SK-N-SH (cell line): ENCODE measurements at regions not wholly inside any gene's neighbourhood (a gene's known extent, or its start where the extent isn't known, plus 50 kb on each side); places are given as distances from the start of the nearest gene placed in this dataset.
A peak's percentile ranks its signal among the peaks of the same experiment; 100 is the strongest.

Source experiments
- CTCF ChIA-PET: fragments of 300-600, 350-600 bp; formaldehyde crosslinking; extraction: SDS; loops from one replicate; lab custom pipeline; 2021; lab: Yijun Ruan, JAX
- POLR2A ChIA-PET: fragments of 350-600 bp; sonication (Branson Sonifier 250); formaldehyde crosslinking; extraction: SDS; loops from one replicate; lab custom pipeline; 2020; ENCODE audit warnings: antibody characterized with exemption, inconsistent platforms; lab: Yijun Ruan, JAX
- DNase-seq: peaks from one replicate; pipeline ENCODE4 v3.0.0; 2012
- H2AFZ ChIP-seq: fragments of 200-600 bp; sonication (generic); 2 replicates; pipeline ENCODE4 v1.8.1; 2016; ENCODE audit warnings: antibody characterized with exemption, mild to moderate bottlenecking, low read depth
- H3F3A ChIP-seq: fragments of 200-600 bp; sonication (generic); replicated peaks from 2 replicates; pipeline ENCODE3; 2016; ENCODE audit warnings: antibody characterized with exemption, mild to moderate bottlenecking; ENCODE audit not compliant: insufficient read depth
- H3K27ac ChIP-seq, 2 experiments: fragments of 200-500 bp in 1 of 2; fragments of 200-600 bp in 1 of 2; sonication (Bioruptor generic) in 1 of 2; sonication (generic), shearing (Covaris generic) in 1 of 2; 2 replicates each; pipeline versions ENCODE4 v1.5.1 to v1.6.1; 2014 to 2016; ENCODE audit warnings: low read depth in 2 of 2, inconsistent platforms in 1 of 2, low read length in 1 of 2, mild to moderate bottlenecking in 1 of 2, mixed read lengths in 1 of 2
- H3K27me3 ChIP-seq: fragments of 200-600 bp; sonication (generic), shearing (Covaris generic); 2 replicates; pipeline ENCODE4 v1.6.1; 2016; ENCODE audit warnings: mixed run types; ENCODE audit not compliant: insufficient read depth
- H3K36me3 ChIP-seq, 2 experiments: fragments of 200-500 bp in 1 of 2; fragments of 200-600 bp in 1 of 2; sonication (Bioruptor generic) in 1 of 2; sonication (generic) in 1 of 2; replicated peaks in 1 of 2; 2 replicates each; pipeline versions ENCODE3 to v1.5.1; 2014 to 2016; ENCODE audit warnings: low read length in 1 of 2, mild to moderate bottlenecking in 1 of 2; ENCODE audit not compliant: insufficient read depth in 2 of 2, control insufficient read depth in 1 of 2
- H3K4me1 ChIP-seq, 2 experiments: fragments of 200-500 bp in 1 of 2; fragments of 200-600 bp in 1 of 2; sonication (Bioruptor generic) in 1 of 2; sonication (generic), shearing (Covaris generic) in 1 of 2; 2 replicates each; pipeline versions ENCODE4 v1.5.1 to v1.6.1; 2014 to 2016; ENCODE audit warnings: low read depth in 1 of 2, low read length in 1 of 2, mixed run types in 1 of 2; ENCODE audit not compliant: insufficient read depth in 2 of 2, control insufficient read depth in 1 of 2
- H3K4me2 ChIP-seq: fragments of 200-600 bp; sonication (generic), shearing (Covaris generic); 2 replicates; pipeline ENCODE4 v1.6.1; 2017; ENCODE audit warnings: mixed run types
- H3K4me3 ChIP-seq, 2 experiments: fragments of 200-500 bp in 1 of 2; fragments of 200-600 bp in 1 of 2; sonication (Bioruptor generic) in 1 of 2; sonication (generic), shearing (Covaris generic) in 1 of 2; 2 replicates each; pipeline versions ENCODE4 v1.5.1 to v1.8.1; 2014 to 2016; ENCODE audit warnings: low read depth in 2 of 2, inconsistent platforms in 1 of 2, low read length in 1 of 2, mild to moderate bottlenecking in 1 of 2, mixed read lengths in 1 of 2, moderate library complexity in 1 of 2
- H3K79me2 ChIP-seq: fragments of 200-600 bp; sonication (generic); 2 replicates; pipeline ENCODE4 v1.8.1; 2017; ENCODE audit warnings: mild to moderate bottlenecking; ENCODE audit not compliant: insufficient read depth
- H3K9ac ChIP-seq: fragments of 200-600 bp; sonication (generic); 2 replicates; pipeline ENCODE4 v1.6.1; 2017; ENCODE audit warnings: mixed run types
- H3K9me2 ChIP-seq: fragments of 200-600 bp; sonication (generic); 2 replicates; pipeline ENCODE4 v1.6.1; 2017; ENCODE audit warnings: mixed run types
- H3K9me3 ChIP-seq: fragments of 200-600 bp; sonication (generic); 2 replicates; pipeline ENCODE4 v1.6.1; 2017; ENCODE audit warnings: mixed run types, mild to moderate bottlenecking, moderate library complexity
- H4K20me1 ChIP-seq: fragments of 200-600 bp; sonication (generic); 2 replicates; pipeline ENCODE4 v1.6.1; 2017; ENCODE audit warnings: mild to moderate bottlenecking, mixed run types; ENCODE audit not compliant: insufficient read depth
- CTCF ChIP-seq: fragments of 200-600 bp; sonication (generic); IDR thresholded peaks from 2 replicates; pipeline ENCODE4 v1.6.1; 2017; ENCODE audit warnings: antibody characterized with exemption, mild to moderate bottlenecking, moderate library complexity
- MEF2A ChIP-seq: IDR thresholded peaks from 2 replicates; pipeline ENCODE4 v1.4.0; 2012; ENCODE audit warnings: low read depth, borderline replicate concordance
- MXI1 ChIP-seq: IDR thresholded peaks from 2 replicates; pipeline ENCODE4 v1.6.1; 2012; ENCODE audit warnings: mild to moderate bottlenecking, low read depth, low read length, improper control_type of control experiment
- NRF1 ChIP-seq: IDR thresholded peaks from 2 replicates; pipeline ENCODE4 v1.6.1; 2012; ENCODE audit warnings: low read depth, mild to moderate bottlenecking, low read length
- PBX3 ChIP-seq: IDR thresholded peaks from 2 replicates; pipeline ENCODE4; 2012
- RAD21 ChIP-seq: IDR thresholded peaks from 2 replicates; pipeline ENCODE4 v1.6.1; 2012; ENCODE audit warnings: mild to moderate bottlenecking, low read length
- SIN3A ChIP-seq: IDR thresholded peaks from 2 replicates; pipeline ENCODE4 v1.6.1; 2012; ENCODE audit warnings: low read depth, mild to moderate bottlenecking, low read length, moderate library complexity, borderline replicate concordance
- SMC3 ChIP-seq: IDR thresholded peaks from 2 replicates; pipeline ENCODE4 v1.6.1; 2012; ENCODE audit warnings: low read depth, low read length, improper control_type of control experiment
- TAF1 ChIP-seq: IDR thresholded peaks from 2 replicates; pipeline ENCODE4 v1.6.1; 2012; ENCODE audit warnings: low read depth, mild to moderate bottlenecking, low read length, moderate library complexity, borderline replicate concordance
- USF1 ChIP-seq: IDR thresholded peaks from 2 replicates; pipeline ENCODE4 v1.4.0; 2012; ENCODE audit warnings: low read depth, borderline replicate concordance
- USF2 ChIP-seq: fragments of 150-350 bp; IDR thresholded peaks from 2 replicates; pipeline ENCODE4 v1.6.1; 2017; ENCODE audit warnings: antibody characterized with exemption, low read length, low read depth, borderline replicate concordance
- WGBS: methylation state at CpG from one replicate; pipeline ENCODE4 v1.1.6; 2017; ENCODE audit warnings: low lambda C conversion rate; 5-methylcytosine and 5-hydroxymethylcytosine counted together

GRCh38 chr4:147151763-147152162 lies 206.1 kb upstream of the TTC29 start (continued):
- TF ChIP-seq RAD21 (no peak), USF1 (no peak), MEF2A (no peak), CTCF (no peak), NRF1 (no peak), SIN3A (no peak), TAF1 (no peak), SMC3 (no peak), USF2 (no peak)

DNA sequence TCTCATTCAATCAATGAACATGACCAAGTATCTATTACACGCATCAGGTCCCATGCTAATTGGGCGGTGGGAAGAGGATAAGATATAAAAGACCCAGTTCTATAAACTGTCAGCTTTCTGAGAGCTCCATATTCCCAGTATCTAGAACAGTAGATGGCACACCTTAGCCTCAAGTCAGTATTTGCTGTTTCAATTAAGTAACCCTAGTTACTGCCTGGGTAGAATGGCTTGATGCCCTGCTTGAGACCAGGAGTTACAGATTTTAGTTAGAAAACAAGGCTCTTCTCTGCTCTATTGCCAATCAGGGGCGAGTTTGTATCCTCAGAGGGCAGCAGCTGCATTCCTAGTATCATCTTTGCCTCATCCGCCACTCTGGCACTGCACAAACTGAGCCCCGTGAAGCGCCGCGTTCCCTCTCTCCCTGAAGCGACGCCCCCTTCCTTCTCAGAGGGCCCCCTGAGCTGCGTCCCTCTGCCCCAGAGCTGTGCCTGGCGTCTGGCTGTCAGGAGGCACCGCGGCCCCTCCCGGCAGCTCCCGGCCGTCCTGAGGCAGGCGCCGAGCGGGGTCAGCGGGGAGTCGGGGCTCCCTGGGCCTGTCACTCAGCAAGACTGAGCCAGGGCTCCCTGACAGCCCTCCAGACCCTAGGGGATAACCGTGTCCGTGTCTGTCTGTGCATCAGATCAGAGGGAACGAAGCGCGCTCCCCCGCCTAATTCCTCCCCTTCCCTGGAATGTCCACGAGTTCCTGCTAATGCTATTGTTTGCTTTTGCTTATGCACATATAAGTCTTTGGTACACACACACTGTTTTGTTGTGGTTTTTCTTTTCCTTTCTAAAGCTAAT lies 212.4 kb upstream of the TTC29 start:
- Histone ChIP-seq H3K4me2 (peak overlapping the region; percentile 95), H3K36me3 (no peaks in the 10 kb centered on the region), H3K27me3 (no peaks in the 10 kb centered on the region), H3K27ac (peak overlapping the region in 1 of 2 experiments; percentile 76; a peak in 2 of 4 replicates), H3F3A (no peaks in the 10 kb centered on the region), H3K4me1 (peaks cover 3 to 18% of the 10 kb centered on the region in 2 experiments; a peak in 3 of 4 replicates), H3K9ac (peak overlapping the region; percentile 48), H2AFZ (peak overlapping the region; percentile 92), H3K9me2 (no peaks in the 10 kb centered on the region), H4K20me1 (no peaks in the 10 kb centered on the region), H3K79me2 (no peaks in the 10 kb centered on the region), H3K4me3 (peak overlapping the region; percentile 57 to 65), H3K9me3 (no peaks in the 10 kb centered on the region)
- TF ChIP-seq RAD21, result peak; percentile 24
- peak; percentile 15; the same call in 1 of the 2 replicates for TF ChIP-seq PBX3
- no peak for TF ChIP-seq USF2
- peak; percentile 18; the same call in 1 of the 2 replicates for TF ChIP-seq MXI1
- 18% methylated on average over 16 of the region's 29 CpGs for WGBS
- DNase-seq, result peak; percentile 78
- POLR2A ChIA-PET, result no interaction called here
- CTCF ChIA-PET, result interaction anchor here (0.6 to 1.7 kb wide), 7 partner anchors 20 to 709 kb away, joined by 3 to 10 read pairs (median 3); no protein-coding TSS in a partner anchor
